HEK293T (cell line): ENCODE measurements at regions not wholly inside any gene's neighbourhood (a gene's known extent, or its start where the extent isn't known, plus 50 kb on each side); places are given as distances from the start of the nearest gene placed in this dataset.
"Not testable (repeated sequence)": the region's sequence is repeated elsewhere in the genome, so short reads cannot be mapped to it uniquely, and the experiment has no call there.

Experiments used
- ELF4 ChIP-seq: fragments of 450-650 bp; IDR thresholded peaks from 2 replicates; pipeline ENCODE4 v1.6.1; 2017; ENCODE audit warnings: antibody characterized with exemption
- FOXK2 ChIP-seq: fragments of 450-650 bp; IDR thresholded peaks from 2 replicates; pipeline ENCODE4 v1.6.1; 2016; ENCODE audit warnings: mild to moderate bottlenecking
- SP1 ChIP-seq: fragments of 450-650 bp; IDR thresholded peaks from 2 replicates; pipeline ENCODE4 v1.6.1; 2017

- TF ChIP-seq ELF4, SP1, FOXK2: not testable (repeated sequence)
Measured at GRCh38 chr13:24563971-24564370, 51.4 kb upstream of the PARP4 start.
